ENCODE measurements at regions not wholly inside any gene's neighbourhood (a gene's known extent, or its start where the extent isn't known, plus 50 kb on each side); places are given as distances from the start of the nearest gene placed in this dataset.

GRCh38 chr6:105760746-105761145 is 325.4 kb upstream of the PRDM1 start:
- ATAC-seq: no peak
- Mint-ChIP-seq H3K9me3 (peaks cover 8% of the 10 kb centered on the region), H3K27me3 (ENCODE audit: insufficient read depth, low read depth, poor library complexity) (no peaks in the 10 kb centered on the region), H3K27ac (no peak overlapping the region), H3K4me3 (no peak overlapping the region), H3K36me3 (ENCODE audit: low read depth) (peaks cover 3% of the 10 kb centered on the region; the same call in 2 of the 3 replicates), H3K4me1 (peaks cover 10% of the 10 kb centered on the region)
- no peak for DNase-seq (ENCODE audit: low spot score)
- H3K79me2 ChIP-seq (replicated peaks; ENCODE audit: insufficient read depth): no peaks in the 10 kb centered on the region
- no peaks in the 10 kb centered on the region for H3F3A ChIP-seq (replicated peaks; ENCODE audit: low read depth)
- no peak overlapping the region for H2AFZ ChIP-seq
- no peak overlapping the region for H3K4me2 ChIP-seq
- no peak overlapping the region for H3K4me3 ChIP-seq
- TF ChIP-seq JUNB (IDR thresholded peaks at IDR 0.05; ENCODE audit: unreplicated experiment) (no peak), STAT1 (IDR thresholded peaks at IDR 0.05; ENCODE audit: unreplicated experiment) (no peak), ZNF331 (CRISPR knock-in tag; IDR thresholded peaks at IDR 0.05; ENCODE audit: low read depth) (no peak)
- H3K9me2 ChIP-seq (ENCODE audit: insufficient read depth): peaks cover 7% of the 10 kb centered on the region; the same call in 1 of the 2 replicates
- H3K27me3 ChIP-seq (ENCODE audit: insufficient read depth): no peaks in the 10 kb centered on the region
- no peak overlapping the region for H3K27ac ChIP-seq (ENCODE audit: low read depth)
- peaks cover 4% of the 10 kb centered on the region; the same call in 1 of the 2 replicates for H3K4me1 ChIP-seq (ENCODE audit: insufficient read depth)
- no peaks in the 10 kb centered on the region for H4K20me1 ChIP-seq (replicated peaks; ENCODE audit: insufficient read depth)
- no peaks in the 10 kb centered on the region for H3K36me3 ChIP-seq (ENCODE audit: insufficient read depth)

DNA sequence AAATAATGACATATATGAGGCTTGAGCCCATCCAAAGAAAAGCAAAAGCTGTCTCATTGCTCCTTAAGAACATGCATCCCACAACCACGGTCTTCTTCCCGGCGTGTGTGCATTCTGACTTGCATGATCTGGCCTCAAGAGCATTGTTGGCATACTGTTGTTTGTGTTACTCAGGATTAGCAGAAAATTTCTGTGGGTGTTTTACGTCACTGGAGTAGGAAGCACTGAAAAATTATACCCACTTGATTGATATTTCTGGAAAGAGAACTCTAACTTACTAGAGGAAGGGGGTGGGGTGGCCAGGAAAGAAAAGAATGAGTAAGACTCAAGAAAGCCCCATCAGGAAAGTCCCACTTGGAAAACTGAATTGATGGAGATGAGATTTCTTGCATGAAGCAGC is 326.2 kb upstream of the PRDM1 start:
- no peak overlapping the region; the same call in 1 of the 2 replicates for H2AFZ ChIP-seq
- no peak overlapping the region for H3K4me3 ChIP-seq
- Mint-ChIP-seq H3K9me3 (peaks cover 15% of the 10 kb centered on the region), H3K4me3 (no peak overlapping the region), H3K4me1 (peaks cover 10% of the 10 kb centered on the region), H3K27ac (no peak overlapping the region), H3K27me3 (ENCODE audit: insufficient read depth, low read depth, poor library complexity) (no peaks in the 10 kb centered on the region), H3K36me3 (ENCODE audit: low read depth) (peaks cover 8% of the 10 kb centered on the region; the same call in 2 of the 3 replicates)
- H3K79me2 ChIP-seq (replicated peaks; ENCODE audit: insufficient read depth): no peaks in the 10 kb centered on the region
- H3K27me3 ChIP-seq (ENCODE audit: insufficient read depth): no peaks in the 10 kb centered on the region
- DNase-seq (ENCODE audit: low spot score) (no peak), ATAC-seq (no peak)
- no peaks in the 10 kb centered on the region for H4K20me1 ChIP-seq (replicated peaks; ENCODE audit: insufficient read depth)
- H3K36me3 ChIP-seq (ENCODE audit: insufficient read depth): peaks cover 3% of the 10 kb centered on the region; the same call in 1 of the 2 replicates
- H3K27ac ChIP-seq (ENCODE audit: low read depth): no peak overlapping the region
- H3K4me2 ChIP-seq: no peak overlapping the region
- H3K9me2 ChIP-seq (ENCODE audit: insufficient read depth): peaks cover 7% of the 10 kb centered on the region; the same call in 1 of the 2 replicates
- H3K4me1 ChIP-seq (ENCODE audit: insufficient read depth): peaks cover 4% of the 10 kb centered on the region; the same call in 1 of the 2 replicates
- H3F3A ChIP-seq (replicated peaks; ENCODE audit: low read depth): no peaks in the 10 kb centered on the region
- TF ChIP-seq NANOG (IDR thresholded peaks at IDR 0.05; ENCODE audit: borderline replicate concordance): no peak
- TF ChIP-seq ZNF331 (CRISPR knock-in tag; IDR thresholded peaks at IDR 0.05; ENCODE audit: low read depth): no peak
- TF ChIP-seq, protein P1, sequence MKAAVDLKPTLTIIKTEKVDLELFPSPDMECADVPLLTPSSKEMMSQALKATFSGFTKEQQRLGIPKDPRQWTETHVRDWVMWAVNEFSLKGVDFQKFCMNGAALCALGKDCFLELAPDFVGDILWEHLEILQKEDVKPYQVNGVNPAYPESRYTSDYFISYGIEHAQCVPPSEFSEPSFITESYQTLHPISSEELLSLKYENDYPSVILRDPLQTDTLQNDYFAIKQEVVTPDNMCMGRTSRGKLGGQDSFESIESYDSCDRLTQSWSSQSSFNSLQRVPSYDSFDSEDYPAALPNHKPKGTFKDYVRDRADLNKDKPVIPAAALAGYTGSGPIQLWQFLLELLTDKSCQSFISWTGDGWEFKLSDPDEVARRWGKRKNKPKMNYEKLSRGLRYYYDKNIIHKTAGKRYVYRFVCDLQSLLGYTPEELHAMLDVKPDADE (IDR thresholded peaks at IDR 0.05): no peak
- TF ChIP-seq POLR2AphosphoS5 (IDR thresholded peaks at IDR 0.05; ENCODE audit: low read depth): no peak
- TF ChIP-seq JUNB (IDR thresholded peaks at IDR 0.05; ENCODE audit: unreplicated experiment): no peak
- TF ChIP-seq STAT1 (IDR thresholded peaks at IDR 0.05; ENCODE audit: unreplicated experiment): no peak
- TF ChIP-seq CREB1 (CRISPR knock-in tag; IDR thresholded peaks at IDR 0.05; ENCODE audit: low read depth): no peak
- TF ChIP-seq REST (IDR thresholded peaks at IDR 0.05; ENCODE audit: unreplicated experiment): no peak
- no peak for TF ChIP-seq EZH2 (IDR thresholded peaks at IDR 0.05; ENCODE audit: low read depth, unreplicated experiment)
- TF ChIP-seq, protein P2, sequence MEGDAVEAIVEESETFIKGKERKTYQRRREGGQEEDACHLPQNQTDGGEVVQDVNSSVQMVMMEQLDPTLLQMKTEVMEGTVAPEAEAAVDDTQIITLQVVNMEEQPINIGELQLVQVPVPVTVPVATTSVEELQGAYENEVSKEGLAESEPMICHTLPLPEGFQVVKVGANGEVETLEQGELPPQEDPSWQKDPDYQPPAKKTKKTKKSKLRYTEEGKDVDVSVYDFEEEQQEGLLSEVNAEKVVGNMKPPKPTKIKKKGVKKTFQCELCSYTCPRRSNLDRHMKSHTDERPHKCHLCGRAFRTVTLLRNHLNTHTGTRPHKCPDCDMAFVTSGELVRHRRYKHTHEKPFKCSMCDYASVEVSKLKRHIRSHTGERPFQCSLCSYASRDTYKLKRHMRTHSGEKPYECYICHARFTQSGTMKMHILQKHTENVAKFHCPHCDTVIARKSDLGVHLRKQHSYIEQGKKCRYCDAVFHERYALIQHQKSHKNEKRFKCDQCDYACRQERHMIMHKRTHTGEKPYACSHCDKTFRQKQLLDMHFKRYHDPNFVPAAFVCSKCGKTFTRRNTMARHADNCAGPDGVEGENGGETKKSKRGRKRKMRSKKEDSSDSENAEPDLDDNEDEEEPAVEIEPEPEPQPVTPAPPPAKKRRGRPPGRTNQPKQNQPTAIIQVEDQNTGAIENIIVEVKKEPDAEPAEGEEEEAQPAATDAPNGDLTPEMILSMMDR (conservative IDR thresholded peaks at IDR 0.05; ENCODE audit: low read depth in 2 of 2): no peak
- TF ChIP-seq EZH2phosphoT487 (IDR thresholded peaks at IDR 0.05; ENCODE audit: unreplicated experiment): no peak
